GM18502 (cell line): ENCODE measurements at regions not wholly inside any gene's neighbourhood (a gene's known extent, or its start where the extent isn't known, plus 50 kb on each side); places are given as distances from the start of the nearest gene placed in this dataset.
"Not testable (repeated sequence)": the region's sequence is repeated elsewhere in the genome, so short reads cannot be mapped to it uniquely, and the experiment has no call there.

Experiments
- ATAC-seq: cut with Tn5 transposase; IDR thresholded peaks from one replicate; pipeline ENCODE4 v1.9.1; 2021; ENCODE audit warnings: mild to moderate bottlenecking; ENCODE audit not compliant: unreplicated experiment, poor library complexity

DNA sequence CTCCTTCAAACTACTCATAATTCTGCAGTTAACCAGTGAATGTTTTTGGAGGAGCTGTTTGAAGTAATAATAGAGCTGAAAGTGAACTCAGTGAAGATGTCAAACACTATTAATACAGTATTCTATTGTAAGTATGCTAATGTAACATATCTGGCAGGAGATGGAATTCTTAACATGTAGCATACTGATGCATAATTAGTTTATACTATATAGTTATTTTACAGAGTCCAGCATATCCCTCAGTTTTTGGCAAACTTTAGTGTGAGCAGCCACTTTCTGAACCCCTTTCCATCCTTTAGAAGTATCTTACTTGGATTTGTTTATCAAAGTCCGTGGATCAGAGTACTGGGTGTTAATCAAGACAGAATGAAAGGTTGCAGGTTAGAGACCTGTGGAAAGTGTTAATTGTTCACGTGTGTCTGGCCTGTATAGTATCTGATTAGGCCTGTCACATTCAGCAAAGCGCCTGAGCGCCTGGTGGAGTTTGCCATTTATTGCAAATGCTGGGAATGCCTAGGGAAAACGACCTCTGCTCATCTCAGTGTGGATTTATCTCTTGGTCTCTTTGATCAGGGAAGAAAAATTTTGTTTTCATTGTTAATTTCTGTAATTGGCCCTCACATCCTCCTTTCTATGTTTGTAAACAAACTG lies 251.7 kb upstream of the MAD2L1 start:
- no peak for ATAC-seq

GRCh38 chr4:120317713-120318112 lies 251.1 kb upstream of the MAD2L1 start:
- no peak for ATAC-seq

DNA sequence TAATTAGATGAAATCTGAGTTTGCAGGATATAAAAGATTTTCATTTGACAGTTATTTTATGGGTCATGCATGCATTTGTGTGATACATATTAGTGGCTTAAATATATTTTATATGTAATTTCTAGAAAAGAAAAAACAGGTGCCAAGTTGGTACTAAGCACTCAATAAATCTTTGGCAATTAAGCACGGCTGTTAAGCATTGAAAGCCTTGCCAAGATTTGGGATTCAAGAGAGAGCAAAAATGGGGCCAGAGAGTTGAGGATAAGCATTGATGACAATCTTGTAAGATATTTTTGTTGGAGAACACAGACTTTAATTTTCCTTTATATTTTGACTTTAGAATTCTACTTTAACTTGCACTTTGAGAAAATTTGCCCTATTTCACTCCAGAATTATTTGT lies 249.8 kb upstream of the MAD2L1 start:
- no peak for ATAC-seq

DNA sequence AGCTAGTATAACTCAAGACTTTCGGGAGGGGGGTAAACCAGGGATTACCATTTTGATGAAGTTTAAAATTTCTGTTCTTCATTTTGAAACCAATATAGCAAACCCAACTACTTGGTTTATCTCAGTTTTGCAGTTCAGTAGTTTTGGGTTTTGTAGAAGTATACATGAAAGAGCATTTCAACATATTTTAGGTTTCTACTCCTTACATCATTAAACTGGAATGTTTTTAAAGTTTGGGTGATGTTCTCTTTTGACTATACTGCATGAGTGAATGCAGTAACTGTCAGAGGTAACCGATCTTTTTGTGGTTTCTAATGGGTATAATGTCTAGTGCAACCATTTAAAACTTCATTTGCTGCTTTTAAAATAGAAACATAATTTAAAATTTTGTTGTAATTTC lies 248.3 kb upstream of the MAD2L1 start:
- ATAC-seq: no peak

- ATAC-seq: no peak
Measured at GRCh38 chr4:120304801-120305200, 238.2 kb upstream of the MAD2L1 start.

- no peak for ATAC-seq
Measured at GRCh38 chr4:120299631-120300030, 233.0 kb upstream of the MAD2L1 start.

GRCh38 chr4:120293341-120293740 lies 226.7 kb upstream of the MAD2L1 start:
- no peak for ATAC-seq

DNA sequence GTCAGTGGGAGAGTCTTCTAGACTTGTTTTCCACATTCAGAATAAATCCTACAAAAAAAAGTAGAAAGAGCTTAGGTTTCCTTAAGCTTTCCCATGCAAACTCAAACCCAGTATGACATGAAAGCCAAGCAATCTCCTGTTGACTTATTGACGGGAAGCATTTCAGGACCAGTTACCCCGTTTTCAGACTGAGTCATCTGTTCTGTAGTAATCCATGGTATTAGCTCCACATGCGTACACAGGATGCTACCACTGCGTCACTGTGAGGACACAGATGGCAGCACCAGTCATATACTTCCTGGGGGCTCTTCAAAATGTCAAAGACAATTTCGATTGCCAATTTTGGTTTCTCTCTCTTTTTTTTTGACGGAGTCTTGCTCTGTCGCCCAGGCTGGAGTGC lies 224.9 kb upstream of the MAD2L1 start:
- no peak for ATAC-seq

DNA sequence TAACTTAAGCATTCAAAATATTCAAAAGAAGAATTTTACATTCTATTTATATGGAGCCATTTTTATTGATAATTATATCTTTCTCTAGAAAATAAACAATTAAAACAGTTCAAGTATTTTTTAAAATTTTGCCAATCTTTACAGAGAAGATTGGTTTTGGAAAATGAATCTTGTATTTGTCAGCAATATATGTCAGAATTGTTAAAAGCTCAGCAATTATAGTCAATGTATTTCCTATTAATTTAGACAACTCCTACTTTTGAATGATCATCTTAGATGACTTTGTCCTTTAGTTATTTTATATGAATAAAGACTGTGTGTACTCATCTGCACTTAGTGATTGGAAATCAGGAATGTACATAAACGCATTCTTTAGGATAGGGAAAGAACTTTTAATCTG lies 223.9 kb upstream of the MAD2L1 start:
- no peak for ATAC-seq

- ATAC-seq: no peak
Measured at GRCh38 chr4:120286813-120287212, 220.2 kb upstream of the MAD2L1 start.

GRCh38 chr4:120281581-120281980 lies 214.9 kb upstream of the MAD2L1 start:
- no peak for ATAC-seq

- no peak for ATAC-seq
Measured at GRCh38 chr4:120277391-120277790, 210.7 kb upstream of the MAD2L1 start.

- no peak for ATAC-seq
Measured at GRCh38 chr4:120266602-120267001, 200.0 kb upstream of the MAD2L1 start.

GRCh38 chr4:120263618-120264017 lies 197.0 kb upstream of the MAD2L1 start:
- ATAC-seq: no peak

DNA sequence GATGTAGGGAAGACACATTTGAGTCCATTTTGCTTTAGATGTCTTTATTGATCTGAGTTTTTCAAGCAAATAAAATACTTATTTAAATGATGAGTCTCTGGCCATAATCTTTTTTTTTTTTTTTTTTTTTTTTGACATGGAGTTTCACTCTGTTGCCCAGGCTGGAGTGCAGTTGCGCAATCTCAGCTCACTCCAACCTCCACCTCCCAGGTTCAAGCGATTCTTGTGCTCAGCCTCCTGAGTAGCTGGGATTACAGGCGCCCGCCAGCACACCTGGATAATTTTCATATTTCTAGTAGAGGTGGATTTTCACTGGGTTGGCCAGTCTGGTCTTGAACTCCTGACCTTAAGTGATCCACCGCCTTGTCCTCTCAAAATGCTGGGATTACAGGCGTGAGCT lies 194.5 kb upstream of the MAD2L1 start:
- no peak for ATAC-seq

DNA sequence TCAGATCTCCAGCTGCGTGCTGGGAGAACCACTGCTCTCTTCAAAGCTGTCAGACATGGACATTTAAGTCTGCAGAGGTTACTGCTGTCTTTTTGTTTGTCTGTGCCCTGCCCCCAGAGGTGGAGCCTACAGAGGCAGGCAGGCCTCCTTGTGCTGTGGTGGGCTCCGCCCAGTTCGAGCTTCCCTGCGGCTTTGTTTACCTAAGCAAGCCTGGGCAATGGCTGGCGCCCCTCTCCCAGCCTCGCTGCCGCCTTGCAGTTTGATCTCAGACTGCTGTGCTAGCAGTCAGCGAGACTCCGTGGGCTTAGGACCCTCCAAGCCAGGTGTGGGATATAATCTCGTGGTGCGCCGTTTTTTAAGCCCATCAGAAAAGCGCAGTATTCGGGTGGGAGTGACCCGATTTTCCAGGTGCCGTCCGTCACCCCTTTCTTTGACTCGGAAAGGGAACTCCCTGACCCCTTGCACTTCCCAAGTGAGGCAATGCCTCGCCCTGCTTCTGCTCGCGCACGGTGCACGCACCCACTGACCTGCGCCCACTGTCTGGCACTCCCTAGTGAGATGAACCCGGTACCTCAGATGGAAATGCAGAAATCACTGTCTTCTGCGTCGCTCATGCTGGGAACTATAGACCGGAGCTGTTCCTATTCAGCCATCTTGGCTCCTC lies 189.6 kb upstream of the MAD2L1 start:
- ATAC-seq: not testable (repeated sequence)

- no peak for ATAC-seq
Measured at GRCh38 chr4:120238277-120238973, 171.8 kb upstream of the MAD2L1 start.

DNA sequence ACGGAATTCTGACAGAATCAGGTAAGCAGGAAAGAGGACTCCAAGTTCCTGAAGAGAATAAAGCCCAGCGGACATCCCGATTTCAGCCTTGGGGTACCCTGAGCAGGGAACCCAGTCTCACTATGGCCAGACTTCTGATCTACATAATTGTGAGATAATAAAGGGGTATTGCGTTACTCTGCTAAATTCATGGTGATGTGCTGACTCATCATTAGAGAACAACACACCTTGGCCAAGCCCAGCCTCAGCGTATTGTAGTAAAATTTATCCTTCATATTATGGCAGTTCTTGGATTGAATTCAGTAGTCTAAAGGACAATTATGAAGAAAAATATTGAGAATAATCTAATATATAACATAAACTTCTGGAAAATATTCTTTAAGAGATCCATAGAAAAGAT lies 170.2 kb upstream of the MAD2L1 start:
- ATAC-seq: no peak

GRCh38 chr4:120232050-120232449 lies 165.4 kb upstream of the MAD2L1 start:
- ATAC-seq: no peak

GRCh38 chr4:120228086-120228485 lies 161.4 kb upstream of the MAD2L1 start:
- no peak for ATAC-seq

- ATAC-seq: no peak
Measured at GRCh38 chr4:120227554-120227953, 160.9 kb upstream of the MAD2L1 start.

GRCh38 chr4:120225527-120225926 lies 158.9 kb upstream of the MAD2L1 start:
- no peak for ATAC-seq
